ENCODE measurements at regions not wholly inside any gene's neighbourhood (a gene's known extent, or its start where the extent isn't known, plus 50 kb on each side); places are given as distances from the start of the nearest gene placed in this dataset.

DNA sequence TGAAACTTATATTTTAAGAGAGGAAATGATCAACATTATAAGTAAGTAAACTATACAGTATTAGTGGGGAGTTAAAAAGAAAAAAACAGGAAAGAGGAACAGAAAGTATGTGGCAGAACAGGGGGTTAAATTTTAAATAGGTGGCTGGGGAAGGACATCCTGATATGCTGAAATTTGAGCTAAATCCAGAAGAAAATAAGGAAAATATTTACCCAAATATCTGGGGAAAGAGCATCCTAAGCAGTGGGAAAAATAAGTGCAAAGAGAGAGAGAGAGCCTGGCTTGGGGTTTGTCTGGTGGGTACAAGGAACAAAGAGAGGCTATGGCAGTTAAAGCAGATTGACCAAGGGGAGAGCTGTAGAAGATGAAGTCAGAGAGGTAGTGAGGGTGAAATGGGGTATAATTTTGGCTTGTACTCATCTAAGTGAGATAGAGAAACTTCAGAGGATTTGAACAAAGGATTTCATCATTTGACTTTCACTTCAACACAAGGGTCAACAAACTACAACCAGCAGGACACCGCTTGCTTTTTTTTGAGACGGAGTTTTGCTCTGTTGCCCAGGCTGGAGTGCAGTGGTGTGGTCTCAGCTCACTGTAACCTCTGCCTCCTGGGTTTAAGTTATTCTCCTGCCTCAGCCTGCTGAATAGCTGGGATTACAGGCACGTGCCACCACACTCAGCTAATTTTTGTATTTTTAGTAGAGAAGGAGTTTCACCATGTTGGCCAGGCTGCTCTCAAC lies 328.4 kb upstream of the CNR1 start:
- H3K36me3 Mint-ChIP-seq (ENCODE audit: low read depth), result no peaks in the 10 kb centered on the region
- peaks cover 6% of the 10 kb centered on the region for H3K9me3 Mint-ChIP-seq
- H3K27ac Mint-ChIP-seq, result no peak overlapping the region

DNA sequence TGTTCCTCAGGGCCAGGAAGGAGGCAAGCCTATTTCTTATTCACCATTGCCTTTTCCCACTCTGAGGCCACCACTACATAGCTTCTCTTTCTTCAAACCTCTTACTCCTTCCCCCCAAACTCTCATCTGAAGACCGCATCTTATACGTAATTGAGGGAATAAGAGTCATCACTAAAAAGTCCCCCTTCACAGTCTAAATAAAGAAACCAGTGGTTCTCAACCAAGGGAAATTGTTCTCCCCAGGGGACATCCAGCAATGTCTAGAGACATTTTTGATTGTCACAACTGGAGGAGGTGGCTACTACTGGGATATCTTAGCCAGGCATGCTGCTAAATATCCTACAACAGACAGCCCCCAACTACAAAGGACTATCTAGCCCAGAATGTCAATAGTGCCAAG lies 327.6 kb upstream of the CNR1 start:
- Mint-ChIP-seq H3K36me3 (ENCODE audit: low read depth) (no peaks in the 10 kb centered on the region), H3K4me1 (no peaks in the 10 kb centered on the region), H3K4me3 (no peak overlapping the region), H3K9me3 (peaks cover 6% of the 10 kb centered on the region), H3K27me3 (ENCODE audit: low read depth, poor library complexity) (peaks cover 8% of the 10 kb centered on the region), H3K27ac (no peak overlapping the region)
- TF ChIP-seq, protein P1, sequence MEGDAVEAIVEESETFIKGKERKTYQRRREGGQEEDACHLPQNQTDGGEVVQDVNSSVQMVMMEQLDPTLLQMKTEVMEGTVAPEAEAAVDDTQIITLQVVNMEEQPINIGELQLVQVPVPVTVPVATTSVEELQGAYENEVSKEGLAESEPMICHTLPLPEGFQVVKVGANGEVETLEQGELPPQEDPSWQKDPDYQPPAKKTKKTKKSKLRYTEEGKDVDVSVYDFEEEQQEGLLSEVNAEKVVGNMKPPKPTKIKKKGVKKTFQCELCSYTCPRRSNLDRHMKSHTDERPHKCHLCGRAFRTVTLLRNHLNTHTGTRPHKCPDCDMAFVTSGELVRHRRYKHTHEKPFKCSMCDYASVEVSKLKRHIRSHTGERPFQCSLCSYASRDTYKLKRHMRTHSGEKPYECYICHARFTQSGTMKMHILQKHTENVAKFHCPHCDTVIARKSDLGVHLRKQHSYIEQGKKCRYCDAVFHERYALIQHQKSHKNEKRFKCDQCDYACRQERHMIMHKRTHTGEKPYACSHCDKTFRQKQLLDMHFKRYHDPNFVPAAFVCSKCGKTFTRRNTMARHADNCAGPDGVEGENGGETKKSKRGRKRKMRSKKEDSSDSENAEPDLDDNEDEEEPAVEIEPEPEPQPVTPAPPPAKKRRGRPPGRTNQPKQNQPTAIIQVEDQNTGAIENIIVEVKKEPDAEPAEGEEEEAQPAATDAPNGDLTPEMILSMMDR (IDR thresholded peaks at IDR 0.05), result no peak
- no peak for DNase-seq

More for the DNA sequence above, 328.4 kb upstream of the CNR1 start:
- H3K4me1 Mint-ChIP-seq, result no peaks in the 10 kb centered on the region
- H3K27me3 Mint-ChIP-seq (ENCODE audit: low read depth, poor library complexity), result peaks cover 5% of the 10 kb centered on the region
- no peak overlapping the region for H3K4me3 Mint-ChIP-seq
- DNase-seq, result no peak
- TF ChIP-seq, protein P1 (IDR thresholded peaks at IDR 0.05), result no peak

DNA sequence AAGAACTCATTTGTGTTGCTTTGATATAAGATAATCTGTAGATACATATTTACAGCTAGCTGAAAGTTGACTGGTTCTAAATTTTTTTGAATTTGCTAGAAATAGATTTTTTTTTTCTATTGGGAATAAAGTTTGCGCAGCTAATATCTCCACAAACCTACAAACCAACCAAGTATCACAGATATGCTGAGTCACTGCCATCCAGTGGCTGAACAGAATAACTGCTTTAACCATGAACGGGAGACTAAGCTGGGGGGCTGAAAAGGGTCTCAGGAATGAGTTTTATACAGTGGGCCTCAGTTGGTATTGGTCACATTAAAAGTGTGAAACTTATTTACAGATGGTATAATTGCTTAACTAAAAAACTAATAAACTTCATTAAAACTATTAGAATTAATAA lies 326.7 kb upstream of the CNR1 start:
- Mint-ChIP-seq H3K9me3 (peaks cover 10% of the 10 kb centered on the region), H3K27ac (no peak overlapping the region), H3K4me1 (no peaks in the 10 kb centered on the region), H3K4me3 (no peak overlapping the region), H3K27me3 (ENCODE audit: low read depth, poor library complexity) (peaks cover 5% of the 10 kb centered on the region), H3K36me3 (ENCODE audit: low read depth) (no peaks in the 10 kb centered on the region)
- DNase-seq, result no peak
- TF ChIP-seq, protein P1 (IDR thresholded peaks at IDR 0.05), result no peak

DNA sequence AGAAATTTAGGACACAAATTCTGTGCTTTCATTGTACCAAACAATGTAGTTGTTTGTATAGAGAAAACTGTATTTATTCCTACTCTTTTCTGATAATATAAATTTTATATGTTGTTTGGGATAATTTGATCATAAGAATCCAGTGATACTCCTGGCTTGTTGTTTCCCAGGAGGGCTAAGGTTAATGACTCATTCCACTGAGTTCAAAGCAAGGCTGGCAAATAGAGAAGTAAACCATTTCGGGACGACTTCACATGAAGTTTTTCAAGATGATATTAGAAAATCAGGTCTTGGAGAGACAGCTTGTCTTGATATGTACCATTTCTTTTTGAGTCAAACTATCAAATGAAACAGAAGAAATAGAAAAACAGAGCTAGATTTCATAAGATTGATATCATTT lies 326.1 kb upstream of the CNR1 start:
- H3K9me3 Mint-ChIP-seq, result peaks cover 10% of the 10 kb centered on the region
- no peaks in the 10 kb centered on the region for H3K4me1 Mint-ChIP-seq
- no peak for DNase-seq
- H3K4me3 Mint-ChIP-seq, result no peak overlapping the region
- no peaks in the 10 kb centered on the region for H3K36me3 Mint-ChIP-seq (ENCODE audit: low read depth)
- H3K27ac Mint-ChIP-seq, result no peak overlapping the region
- TF ChIP-seq, protein P1 (IDR thresholded peaks at IDR 0.05), result no peak
- H3K27me3 Mint-ChIP-seq (ENCODE audit: low read depth, poor library complexity), result peaks cover 5% of the 10 kb centered on the region

DNA sequence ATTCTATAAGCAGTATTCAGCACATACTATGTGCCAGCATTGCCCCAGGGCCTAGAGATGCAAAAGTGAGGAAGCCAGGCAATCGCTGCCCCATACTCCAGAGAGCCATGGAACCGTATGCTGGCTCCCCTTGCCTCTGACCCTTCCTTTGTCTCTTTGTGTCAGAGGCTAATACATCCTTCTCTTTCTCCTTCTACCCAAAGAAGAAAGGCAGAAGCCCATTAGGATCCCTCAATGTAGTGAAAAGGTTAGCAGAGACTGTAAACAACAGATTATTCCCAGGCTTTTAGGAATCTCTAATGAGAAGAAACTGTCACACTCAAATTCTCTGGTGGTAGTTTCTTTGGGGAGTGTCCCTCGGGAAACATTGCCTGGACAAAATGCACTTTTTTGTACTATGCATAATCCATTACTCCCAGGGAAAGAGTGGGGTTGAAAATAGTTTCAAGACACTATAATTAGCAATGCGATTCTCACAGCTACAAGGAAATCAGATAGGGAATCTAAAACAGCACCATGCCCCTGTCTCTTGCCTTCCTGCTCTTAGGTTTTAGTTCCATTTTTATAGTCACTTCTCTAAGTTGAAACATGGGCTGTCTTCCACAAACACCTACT lies 325.2 kb upstream of the CNR1 start:
- Mint-ChIP-seq H3K27ac (no peak overlapping the region), H3K36me3 (ENCODE audit: low read depth) (no peaks in the 10 kb centered on the region), H3K4me1 (no peaks in the 10 kb centered on the region), H3K27me3 (ENCODE audit: low read depth, poor library complexity) (peaks cover 5% of the 10 kb centered on the region), H3K4me3 (no peak overlapping the region), H3K9me3 (peaks cover 10% of the 10 kb centered on the region)
- DNase-seq, result no peak
- TF ChIP-seq, protein P1 (IDR thresholded peaks at IDR 0.05), result no peak

- H3K27me3 Mint-ChIP-seq (ENCODE audit: low read depth, poor library complexity), result peaks cover 5% of the 10 kb centered on the region
- DNase-seq, result no peak
- TF ChIP-seq, protein P1 (IDR thresholded peaks at IDR 0.05), result no peak
- H3K9me3 Mint-ChIP-seq, result peaks cover 10% of the 10 kb centered on the region
- no peaks in the 10 kb centered on the region for H3K36me3 Mint-ChIP-seq (ENCODE audit: low read depth)
- no peak overlapping the region for H3K27ac Mint-ChIP-seq
- H3K4me1 Mint-ChIP-seq, result no peaks in the 10 kb centered on the region
- no peak overlapping the region for H3K4me3 Mint-ChIP-seq
Observed at GRCh38 chr6:88490908-88491264, 324.7 kb upstream of the CNR1 start.
